SK-N-SH (cell line): ENCODE measurements at regions not wholly inside any gene's neighbourhood (a gene's known extent, or its start where the extent isn't known, plus 50 kb on each side); places are given as distances from the start of the nearest gene placed in this dataset.

Experiments used
- CTCF ChIA-PET: fragments of 300-600, 350-600 bp; formaldehyde crosslinking; extraction: SDS; loops from one replicate; lab custom pipeline; 2021; lab: Yijun Ruan, JAX
- POLR2A ChIA-PET: fragments of 350-600 bp; sonication (Branson Sonifier 250); formaldehyde crosslinking; extraction: SDS; loops from one replicate; lab custom pipeline; 2020; ENCODE audit warnings: antibody characterized with exemption, inconsistent platforms; lab: Yijun Ruan, JAX
- DNase-seq: peaks from one replicate; pipeline ENCODE4 v3.0.0; 2012
- H2AFZ ChIP-seq: fragments of 200-600 bp; sonication (generic); 2 replicates; pipeline ENCODE4 v1.8.1; 2016; ENCODE audit warnings: antibody characterized with exemption, mild to moderate bottlenecking, low read depth
- H3F3A ChIP-seq: fragments of 200-600 bp; sonication (generic); replicated peaks from 2 replicates; pipeline ENCODE3; 2016; ENCODE audit warnings: antibody characterized with exemption, mild to moderate bottlenecking; ENCODE audit not compliant: insufficient read depth
- H3K27ac ChIP-seq, 2 experiments: fragments of 200-500 bp in 1 of 2; fragments of 200-600 bp in 1 of 2; sonication (Bioruptor generic) in 1 of 2; sonication (generic), shearing (Covaris generic) in 1 of 2; 2 replicates each; pipeline versions ENCODE4 v1.5.1 to v1.6.1; 2014 to 2016; ENCODE audit warnings: low read depth in 2 of 2, inconsistent platforms in 1 of 2, low read length in 1 of 2, mild to moderate bottlenecking in 1 of 2, mixed read lengths in 1 of 2
- H3K27me3 ChIP-seq: fragments of 200-600 bp; sonication (generic), shearing (Covaris generic); 2 replicates; pipeline ENCODE4 v1.6.1; 2016; ENCODE audit warnings: mixed run types; ENCODE audit not compliant: insufficient read depth
- H3K36me3 ChIP-seq, 2 experiments: fragments of 200-500 bp in 1 of 2; fragments of 200-600 bp in 1 of 2; sonication (Bioruptor generic) in 1 of 2; sonication (generic) in 1 of 2; replicated peaks in 1 of 2; 2 replicates each; pipeline versions ENCODE3 to v1.5.1; 2014 to 2016; ENCODE audit warnings: low read length in 1 of 2, mild to moderate bottlenecking in 1 of 2; ENCODE audit not compliant: insufficient read depth in 2 of 2, control insufficient read depth in 1 of 2
- H3K4me1 ChIP-seq, 2 experiments: fragments of 200-500 bp in 1 of 2; fragments of 200-600 bp in 1 of 2; sonication (Bioruptor generic) in 1 of 2; sonication (generic), shearing (Covaris generic) in 1 of 2; 2 replicates each; pipeline versions ENCODE4 v1.5.1 to v1.6.1; 2014 to 2016; ENCODE audit warnings: low read depth in 1 of 2, low read length in 1 of 2, mixed run types in 1 of 2; ENCODE audit not compliant: insufficient read depth in 2 of 2, control insufficient read depth in 1 of 2
- H3K4me2 ChIP-seq: fragments of 200-600 bp; sonication (generic), shearing (Covaris generic); 2 replicates; pipeline ENCODE4 v1.6.1; 2017; ENCODE audit warnings: mixed run types
- H3K4me3 ChIP-seq, 2 experiments: fragments of 200-500 bp in 1 of 2; fragments of 200-600 bp in 1 of 2; sonication (Bioruptor generic) in 1 of 2; sonication (generic), shearing (Covaris generic) in 1 of 2; 2 replicates each; pipeline versions ENCODE4 v1.5.1 to v1.8.1; 2014 to 2016; ENCODE audit warnings: low read depth in 2 of 2, inconsistent platforms in 1 of 2, low read length in 1 of 2, mild to moderate bottlenecking in 1 of 2, mixed read lengths in 1 of 2, moderate library complexity in 1 of 2
- H3K79me2 ChIP-seq: fragments of 200-600 bp; sonication (generic); 2 replicates; pipeline ENCODE4 v1.8.1; 2017; ENCODE audit warnings: mild to moderate bottlenecking; ENCODE audit not compliant: insufficient read depth
- H3K9ac ChIP-seq: fragments of 200-600 bp; sonication (generic); 2 replicates; pipeline ENCODE4 v1.6.1; 2017; ENCODE audit warnings: mixed run types
- H3K9me2 ChIP-seq: fragments of 200-600 bp; sonication (generic); 2 replicates; pipeline ENCODE4 v1.6.1; 2017; ENCODE audit warnings: mixed run types
- H3K9me3 ChIP-seq: fragments of 200-600 bp; sonication (generic); 2 replicates; pipeline ENCODE4 v1.6.1; 2017; ENCODE audit warnings: mixed run types, mild to moderate bottlenecking, moderate library complexity
- H4K20me1 ChIP-seq: fragments of 200-600 bp; sonication (generic); 2 replicates; pipeline ENCODE4 v1.6.1; 2017; ENCODE audit warnings: mild to moderate bottlenecking, mixed run types; ENCODE audit not compliant: insufficient read depth
- EP300 ChIP-seq, 2 experiments: IDR thresholded peaks; 2 replicates each; pipeline versions ENCODE4 v1.4.0 to v1.6.1; 2012; ENCODE audit warnings: borderline replicate concordance in 1 of 2, low read depth in 1 of 2, low read length in 1 of 2
- FOSL2 ChIP-seq: IDR thresholded peaks from 2 replicates; pipeline ENCODE4 v1.4.0; 2012; ENCODE audit warnings: low read depth, mild to moderate bottlenecking, moderate library complexity, borderline replicate concordance
- FOXJ3 ChIP-seq: sonication (generic); formaldehyde crosslinking; IDR thresholded peaks from 2 replicates; pipeline ENCODE4 v1.5.1; 2020; ENCODE audit warnings: mild to moderate bottlenecking, missing genetic modification reagents
- GABPA ChIP-seq: IDR thresholded peaks from 2 replicates; pipeline ENCODE4 v1.4.0; 2012; ENCODE audit warnings: low read depth, mild to moderate bottlenecking
- MAX ChIP-seq: IDR thresholded peaks from 2 replicates; pipeline ENCODE4 v1.4.0; 2012; ENCODE audit warnings: low read depth
- POLR2AphosphoS5 ChIP-seq: IDR thresholded peaks from 2 replicates; pipeline ENCODE4 v1.6.1; 2012; ENCODE audit warnings: low read depth, low read length
- RAD21 ChIP-seq: IDR thresholded peaks from 2 replicates; pipeline ENCODE4 v1.6.1; 2012; ENCODE audit warnings: mild to moderate bottlenecking, low read length
- RFX5 ChIP-seq: IDR thresholded peaks from 2 replicates; pipeline ENCODE4 v1.6.1; 2012; ENCODE audit warnings: mild to moderate bottlenecking, improper control_type of control experiment, low read length
- SIN3A ChIP-seq: IDR thresholded peaks from 2 replicates; pipeline ENCODE4 v1.6.1; 2012; ENCODE audit warnings: low read depth, mild to moderate bottlenecking, low read length, moderate library complexity, borderline replicate concordance
- SMC3 ChIP-seq: IDR thresholded peaks from 2 replicates; pipeline ENCODE4 v1.6.1; 2012; ENCODE audit warnings: low read depth, low read length, improper control_type of control experiment
- TEAD4 ChIP-seq: IDR thresholded peaks from 2 replicates; pipeline ENCODE4 v1.4.0; 2012; ENCODE audit warnings: mild to moderate bottlenecking, borderline replicate concordance; ENCODE audit not compliant: insufficient read depth
- ZBTB33 ChIP-seq: IDR thresholded peaks from 2 replicates; pipeline ENCODE4 v1.4.0; 2012; ENCODE audit warnings: low read depth, borderline replicate concordance
- WGBS: methylation state at CpG from one replicate; pipeline ENCODE4 v1.1.6; 2017; ENCODE audit warnings: low lambda C conversion rate; 5-methylcytosine and 5-hydroxymethylcytosine counted together
- TF ChIP-seq, protein P1 (sequence below): fragments of 150-350 bp; IDR thresholded peaks from 2 replicates; pipeline ENCODE4 v1.6.1; 2016; ENCODE audit warnings: mild to moderate bottlenecking, low read depth, low read length

GRCh38 chr13:87998081-87998480 lies 326.9 kb downstream of the SLITRK5 start (continued):
- TF ChIP-seq POLR2AphosphoS5 = no peak
- no peak for TF ChIP-seq GABPA
- TF ChIP-seq SIN3A = no peak
- TF ChIP-seq FOXJ3 (CRISPR knock-in tag) = no peak
- TF ChIP-seq ZBTB33 = no peak
- TF ChIP-seq, protein P1, sequence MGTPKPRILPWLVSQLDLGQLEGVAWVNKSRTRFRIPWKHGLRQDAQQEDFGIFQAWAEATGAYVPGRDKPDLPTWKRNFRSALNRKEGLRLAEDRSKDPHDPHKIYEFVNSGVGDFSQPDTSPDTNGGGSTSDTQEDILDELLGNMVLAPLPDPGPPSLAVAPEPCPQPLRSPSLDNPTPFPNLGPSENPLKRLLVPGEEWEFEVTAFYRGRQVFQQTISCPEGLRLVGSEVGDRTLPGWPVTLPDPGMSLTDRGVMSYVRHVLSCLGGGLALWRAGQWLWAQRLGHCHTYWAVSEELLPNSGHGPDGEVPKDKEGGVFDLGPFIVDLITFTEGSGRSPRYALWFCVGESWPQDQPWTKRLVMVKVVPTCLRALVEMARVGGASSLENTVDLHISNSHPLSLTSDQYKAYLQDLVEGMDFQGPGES = no peak

DNA sequence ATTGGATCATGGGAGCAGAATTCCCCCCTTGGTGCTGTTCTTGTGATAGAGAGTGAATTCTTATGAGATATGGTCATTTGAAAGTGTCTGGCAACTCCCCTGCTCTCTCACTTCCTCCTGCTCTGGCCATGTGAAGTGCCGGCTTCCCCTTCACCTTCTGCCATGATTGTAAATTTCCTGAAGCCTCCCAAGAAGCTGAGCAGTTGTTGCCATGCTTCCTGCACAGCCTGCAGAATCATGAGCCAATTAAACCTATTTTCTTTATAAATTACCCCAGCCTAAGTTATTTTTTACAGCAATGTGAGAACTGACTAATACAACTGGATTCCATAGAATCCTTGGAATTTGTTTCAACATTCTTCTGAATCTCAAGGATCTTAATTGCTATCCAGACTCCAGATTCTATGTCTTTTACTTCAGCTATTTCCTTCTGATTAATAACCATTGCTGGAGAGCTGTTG lies 328.1 kb downstream of the SLITRK5 start:
- no peak overlapping the region for H3K4me2 ChIP-seq
- POLR2A ChIA-PET = no interaction called here
- no peak for DNase-seq
- H3K4me3 ChIP-seq = no peak overlapping the region
- no peaks in the 10 kb centered on the region for H3K4me1 ChIP-seq
- H3K9ac ChIP-seq = no peak overlapping the region
- 8% methylated on average over 1 of the region's 1 CpG for WGBS
- no peaks in the 10 kb centered on the region for H4K20me1 ChIP-seq
- peak overlapping the region; percentile 45; the same call in 1 of the 2 replicates for H2AFZ ChIP-seq
- 0 out of 2 replicates have a peak, but pooled peaks have one; percentile 16 for TF ChIP-seq TEAD4
- TF ChIP-seq MAX = no peak
- CTCF ChIA-PET = interaction anchor here (0.9 to 1.0 kb wide), 3 partner anchors 11 to 1696 kb away, joined by 3 to 4 read pairs (median 3); no protein-coding TSS in a partner anchor
- H3K27ac ChIP-seq = peak overlapping the region in 1 of 2 experiments; percentile 8; a peak in 1 of 4 replicates
- H3K36me3 ChIP-seq = no peaks in the 10 kb centered on the region
- H3K9me2 ChIP-seq = no peaks in the 10 kb centered on the region
- no peaks in the 10 kb centered on the region for H3K9me3 ChIP-seq
- no peaks in the 10 kb centered on the region for H3K79me2 ChIP-seq
- H3K27me3 ChIP-seq = no peaks in the 10 kb centered on the region
- no peaks in the 10 kb centered on the region for H3F3A ChIP-seq

DNA sequence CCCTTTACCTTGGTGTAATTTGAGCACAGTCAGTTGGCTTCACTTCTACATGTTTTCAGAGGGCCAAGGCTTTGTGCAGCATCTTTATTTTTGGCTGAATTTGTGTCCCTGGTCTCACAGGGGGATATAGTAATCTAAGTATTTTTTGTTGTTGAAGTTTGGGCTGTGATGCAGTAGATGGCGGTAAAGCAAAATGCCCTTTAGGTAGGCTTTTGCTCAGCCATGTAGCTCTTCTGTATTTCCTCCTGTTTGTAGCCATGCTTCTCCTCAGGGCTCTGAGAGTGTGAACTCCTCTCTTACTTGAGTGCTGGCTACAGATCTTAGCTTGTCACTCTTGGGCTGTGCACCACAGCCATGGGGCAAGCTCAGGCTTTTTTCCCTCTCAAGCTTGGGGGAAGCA lies 328.6 kb downstream of the SLITRK5 start:
- 77% methylated on average over 1 of the region's 1 CpG for WGBS

More for the DNA sequence above, 328.6 kb downstream of the SLITRK5 start:
- DNase-seq = no peak
- Histone ChIP-seq H3K36me3 (no peaks in the 10 kb centered on the region), H3K9me2 (no peaks in the 10 kb centered on the region), H2AFZ (peak overlapping the region; percentile 45; the same call in 1 of the 2 replicates), H3K9ac (no peak overlapping the region), H3K27me3 (no peaks in the 10 kb centered on the region), H3K9me3 (no peaks in the 10 kb centered on the region), H3K79me2 (no peaks in the 10 kb centered on the region), H3K4me3 (no peak overlapping the region; a peak in 1 of 4 replicates), H3F3A (no peaks in the 10 kb centered on the region), H3K27ac (0 out of 4 replicates have a peak overlapping the region, but pooled peaks of 1 of the 2 experiments have one; percentile 8), H4K20me1 (no peaks in the 10 kb centered on the region), H3K4me2 (no peak overlapping the region), H3K4me1 (no peaks in the 10 kb centered on the region)
- ChIA-PET CTCF (interaction anchor here (0.9 to 1.0 kb wide), 3 partner anchors 11 to 1696 kb away, joined by 3 to 4 read pairs (median 3); no protein-coding TSS in a partner anchor), POLR2A (no interaction called here)
- TF ChIP-seq POLR2AphosphoS5 (no peak), FOSL2 (no peak), EP300 (IDR thresholded peaks at IDR 0.05; ENCODE audit: borderline replicate concordance in 1 of 2, low read depth in 1 of 2, low read length in 1 of 2) (no peak), SMC3 (no peak), RAD21 (peak; percentile 31), RFX5 (no peak)
